ENCODE measurements at regions not wholly inside any gene's neighbourhood (a gene's known extent, or its start where the extent isn't known, plus 50 kb on each side); places are given as distances from the start of the nearest gene placed in this dataset.

DNA sequence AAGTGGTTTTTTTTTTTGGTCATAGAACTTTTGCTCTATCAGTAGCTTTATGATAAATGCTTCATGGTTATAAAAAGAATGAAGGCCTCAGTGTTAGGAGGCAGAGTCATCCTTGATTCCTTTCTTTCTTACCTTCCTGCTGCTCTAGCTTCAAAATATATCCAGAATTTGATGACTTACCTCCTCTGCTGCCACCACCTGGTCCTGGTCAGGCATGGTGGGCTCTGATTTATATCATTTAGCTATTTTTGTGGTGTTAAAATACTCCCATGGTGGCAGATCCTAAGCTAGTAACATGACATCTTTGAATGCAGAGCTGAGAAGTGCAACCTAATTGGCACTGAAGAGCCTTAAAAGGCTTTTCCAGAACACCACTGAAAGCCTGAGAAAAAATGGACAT lies 508.8 kb upstream of the CDH8 start:
- no peak overlapping the region for H3K27ac Mint-ChIP-seq (ENCODE audit: unreplicated experiment)
- H3K9me3 ChIP-seq: no peaks in the 10 kb centered on the region
- no peaks in the 10 kb centered on the region for H3K36me3 ChIP-seq (ENCODE audit: control insufficient read depth, insufficient read depth, low read length)
- intact Hi-C loops (cut with micrococcal nuclease; ENCODE audit: unreplicated experiment): no loop called here
- ChIA-PET POLR2A (no interaction called here), CTCF (interaction anchor here (0.6 kb wide), 1 partner anchor 169 kb away, joined by 4 read pairs; no protein-coding TSS in a partner anchor)
- H3K4me3 Mint-ChIP-seq (ENCODE audit: unreplicated experiment): no peak overlapping the region
- peaks cover 7% of the 10 kb centered on the region for H3K27me3 Mint-ChIP-seq (ENCODE audit: insufficient read depth, unreplicated experiment)
- BruUV-seq (replicated peaks): no TSS peak
- TF ChIP-seq CTCF (IDR thresholded peaks at IDR 0.05; ENCODE audit: insufficient read depth in 1 of 2, low read depth in 1 of 2, low read length in 1 of 2, severe bottlenecking in 1 of 2, unreplicated experiment in 1 of 2): no peak
- no peaks in the 10 kb centered on the region for H3K9me3 Mint-ChIP-seq (ENCODE audit: unreplicated experiment)
- H3K4me1 Mint-ChIP-seq (ENCODE audit: low read depth, unreplicated experiment): no peaks in the 10 kb centered on the region
- H3K4me1 ChIP-seq: no peaks in the 10 kb centered on the region
- H3K4me3 ChIP-seq (ENCODE audit: low read depth, low read length): no peak overlapping the region
- H3K36me3 Mint-ChIP-seq (ENCODE audit: insufficient read depth, unreplicated experiment): no peaks in the 10 kb centered on the region
- no peaks in the 10 kb centered on the region for H3K27me3 ChIP-seq (replicated peaks; ENCODE audit: control insufficient read depth, insufficient read depth, low read length)
- no peak for DNase-seq

DNA sequence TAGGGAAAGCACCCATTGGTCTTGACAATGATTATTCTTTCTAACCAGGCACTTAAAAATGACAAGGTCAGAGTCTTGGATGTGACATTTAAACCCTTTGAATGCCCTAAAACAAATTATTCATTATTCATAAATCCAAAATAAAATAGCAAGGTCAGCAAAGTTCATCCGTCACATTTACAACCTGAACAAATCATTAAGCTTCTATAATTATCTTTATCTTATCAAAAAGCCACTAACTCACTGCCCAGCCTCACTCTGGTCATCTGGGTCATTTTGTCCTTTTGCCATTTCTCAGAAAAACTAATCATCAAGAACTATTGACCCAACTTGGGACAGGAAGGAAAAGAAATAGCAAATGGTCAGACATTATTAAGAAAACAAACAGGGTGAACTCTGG lies 507.3 kb upstream of the CDH8 start:
- Histone ChIP-seq H3K4me1 (no peaks in the 10 kb centered on the region), H3K4me3 (ENCODE audit: low read depth, low read length) (no peak overlapping the region), H3K9me3 (no peaks in the 10 kb centered on the region), H3K27me3 (replicated peaks; ENCODE audit: control insufficient read depth, insufficient read depth, low read length) (no peaks in the 10 kb centered on the region), H3K36me3 (ENCODE audit: control insufficient read depth, insufficient read depth, low read length) (no peaks in the 10 kb centered on the region)
- no peak for TF ChIP-seq CTCF (IDR thresholded peaks at IDR 0.05; ENCODE audit: insufficient read depth in 1 of 2, low read depth in 1 of 2, low read length in 1 of 2, severe bottlenecking in 1 of 2, unreplicated experiment in 1 of 2)
- no peak overlapping the region for H3K27ac Mint-ChIP-seq (ENCODE audit: unreplicated experiment)
- no peak for DNase-seq
- BruUV-seq (replicated peaks): no TSS peak
- H3K9me3 Mint-ChIP-seq (ENCODE audit: unreplicated experiment): no peaks in the 10 kb centered on the region
- intact Hi-C loops (cut with micrococcal nuclease; ENCODE audit: unreplicated experiment): no loop called here
- ChIA-PET POLR2A (no interaction called here), CTCF (no interaction called here)
- no peak overlapping the region for H3K4me3 Mint-ChIP-seq (ENCODE audit: unreplicated experiment)
- no peaks in the 10 kb centered on the region for H3K36me3 Mint-ChIP-seq (ENCODE audit: insufficient read depth, unreplicated experiment)
- no peaks in the 10 kb centered on the region for H3K4me1 Mint-ChIP-seq (ENCODE audit: low read depth, unreplicated experiment)
- peaks cover 9% of the 10 kb centered on the region for H3K27me3 Mint-ChIP-seq (ENCODE audit: insufficient read depth, unreplicated experiment)

DNA sequence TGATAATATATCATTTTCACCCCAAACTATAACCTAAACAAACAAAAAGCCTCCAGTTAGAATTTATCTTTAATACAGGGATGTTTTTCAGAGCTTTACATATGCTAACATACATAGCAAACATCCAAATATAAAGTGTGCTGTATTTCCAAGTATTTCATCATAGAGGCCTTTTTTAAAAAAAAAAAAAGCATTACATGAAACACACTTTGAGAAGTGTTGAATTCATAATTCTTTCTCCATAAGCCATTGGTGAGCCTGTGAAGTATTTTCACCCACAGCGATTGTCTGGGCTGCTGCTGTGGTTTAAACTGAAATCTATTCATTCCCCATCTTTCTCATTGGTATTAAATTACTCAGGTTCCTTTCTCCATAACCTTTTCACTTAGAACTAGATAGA lies 503.4 kb upstream of the CDH8 start:
- no peaks in the 10 kb centered on the region for H3K36me3 ChIP-seq (ENCODE audit: control insufficient read depth, insufficient read depth, low read length)
- Mint-ChIP-seq H3K27ac (ENCODE audit: unreplicated experiment) (no peak overlapping the region), H3K4me3 (ENCODE audit: unreplicated experiment) (no peak overlapping the region), H3K4me1 (ENCODE audit: low read depth, unreplicated experiment) (no peaks in the 10 kb centered on the region), H3K27me3 (ENCODE audit: insufficient read depth, unreplicated experiment) (peaks cover 8% of the 10 kb centered on the region), H3K9me3 (ENCODE audit: unreplicated experiment) (no peaks in the 10 kb centered on the region), H3K36me3 (ENCODE audit: insufficient read depth, unreplicated experiment) (no peaks in the 10 kb centered on the region)
- no TSS peak for BruUV-seq (replicated peaks)
- intact Hi-C loops (cut with micrococcal nuclease; ENCODE audit: unreplicated experiment): no loop called here
- TF ChIP-seq CTCF (IDR thresholded peaks at IDR 0.05; ENCODE audit: insufficient read depth in 1 of 2, low read depth in 1 of 2, low read length in 1 of 2, severe bottlenecking in 1 of 2, unreplicated experiment in 1 of 2): no peak
- H3K27me3 ChIP-seq (replicated peaks; ENCODE audit: control insufficient read depth, insufficient read depth, low read length): no peaks in the 10 kb centered on the region
- H3K4me3 ChIP-seq (ENCODE audit: low read depth, low read length): no peak overlapping the region
- no peaks in the 10 kb centered on the region for H3K4me1 ChIP-seq
- H3K9me3 ChIP-seq: no peaks in the 10 kb centered on the region
- CTCF ChIA-PET: no interaction called here
- no peak for DNase-seq
- POLR2A ChIA-PET: no interaction called here
